ENCODE measurements at regions not wholly inside any gene's neighbourhood (a gene's known extent, or its start where the extent isn't known, plus 50 kb on each side); places are given as distances from the start of the nearest gene placed in this dataset.

GRCh38 chr1:72557446-72558049 lies 275.2 kb upstream of the NEGR1 start:
- no peak for TF ChIP-seq CTCF (IDR thresholded peaks at IDR 0.05)
- no peak for TF ChIP-seq POLR2A (IDR thresholded peaks at IDR 0.05)

Data from body of pancreas (tissue), 4 donors.